AG09309 (cell line): ENCODE measurements at regions not wholly inside any gene's neighbourhood (a gene's known extent, or its start where the extent isn't known, plus 50 kb on each side); places are given as distances from the start of the nearest gene placed in this dataset.
A peak's percentile ranks its signal among the peaks of the same experiment; 100 is the strongest.

Experiments
- DNase-seq: peaks from one replicate; pipeline ENCODE4 v3.0.0-alpha.2; 2010; ENCODE audit warnings: low read depth
- H3K4me3 ChIP-seq: 2 replicates; pipeline ENCODE4 v1.5.1; 2011; ENCODE audit warnings: mild to moderate bottlenecking, low read depth, low read length, moderate library complexity; ENCODE audit not compliant: control insufficient read depth
- TF ChIP-seq, protein P1 (sequence below): IDR thresholded peaks from 2 replicates; pipeline ENCODE4 v1.5.1; 2011; ENCODE audit warnings: mild to moderate bottlenecking, low read depth, low read length, inconsistent platforms; ENCODE audit not compliant: insufficient read depth, control insufficient read depth; ENCODE audit errors: missing control alignments

DNA sequence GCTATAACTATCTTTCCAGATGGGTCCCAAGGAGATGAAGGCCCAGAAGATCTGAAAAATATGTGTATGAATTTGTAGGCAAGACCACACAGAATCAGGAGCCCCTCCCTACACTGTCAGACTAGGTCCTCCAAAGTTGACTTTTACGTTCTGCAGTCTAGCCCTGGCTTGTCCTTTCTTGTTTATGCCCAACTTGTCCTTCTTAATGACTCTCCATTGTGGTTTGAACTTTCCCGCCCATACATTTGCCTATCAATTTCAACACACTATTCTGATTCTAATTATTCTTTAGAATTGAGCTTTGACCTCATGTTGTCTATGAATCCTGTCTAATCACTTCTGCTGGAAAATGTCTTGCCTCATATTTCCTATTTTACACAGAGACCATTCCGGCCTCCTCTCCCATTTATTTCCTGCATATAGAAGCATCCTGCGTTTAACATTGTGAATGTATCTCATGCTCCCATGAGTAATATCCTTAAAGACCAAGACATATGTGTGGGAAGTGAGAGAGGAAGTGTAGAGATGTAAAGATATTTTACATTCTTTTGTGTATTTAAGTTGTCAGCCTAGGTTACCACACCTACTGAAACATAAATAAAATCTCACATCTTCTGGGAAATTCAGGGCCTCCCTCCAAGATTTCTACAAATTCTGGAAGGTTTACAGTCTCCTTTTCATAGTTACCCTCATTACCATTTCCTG is 348.3 kb downstream of the BCKDHB start:
- TF ChIP-seq, protein P1, sequence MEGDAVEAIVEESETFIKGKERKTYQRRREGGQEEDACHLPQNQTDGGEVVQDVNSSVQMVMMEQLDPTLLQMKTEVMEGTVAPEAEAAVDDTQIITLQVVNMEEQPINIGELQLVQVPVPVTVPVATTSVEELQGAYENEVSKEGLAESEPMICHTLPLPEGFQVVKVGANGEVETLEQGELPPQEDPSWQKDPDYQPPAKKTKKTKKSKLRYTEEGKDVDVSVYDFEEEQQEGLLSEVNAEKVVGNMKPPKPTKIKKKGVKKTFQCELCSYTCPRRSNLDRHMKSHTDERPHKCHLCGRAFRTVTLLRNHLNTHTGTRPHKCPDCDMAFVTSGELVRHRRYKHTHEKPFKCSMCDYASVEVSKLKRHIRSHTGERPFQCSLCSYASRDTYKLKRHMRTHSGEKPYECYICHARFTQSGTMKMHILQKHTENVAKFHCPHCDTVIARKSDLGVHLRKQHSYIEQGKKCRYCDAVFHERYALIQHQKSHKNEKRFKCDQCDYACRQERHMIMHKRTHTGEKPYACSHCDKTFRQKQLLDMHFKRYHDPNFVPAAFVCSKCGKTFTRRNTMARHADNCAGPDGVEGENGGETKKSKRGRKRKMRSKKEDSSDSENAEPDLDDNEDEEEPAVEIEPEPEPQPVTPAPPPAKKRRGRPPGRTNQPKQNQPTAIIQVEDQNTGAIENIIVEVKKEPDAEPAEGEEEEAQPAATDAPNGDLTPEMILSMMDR = no peak
- no peak overlapping the region for H3K4me3 ChIP-seq
- no peak for DNase-seq

DNA sequence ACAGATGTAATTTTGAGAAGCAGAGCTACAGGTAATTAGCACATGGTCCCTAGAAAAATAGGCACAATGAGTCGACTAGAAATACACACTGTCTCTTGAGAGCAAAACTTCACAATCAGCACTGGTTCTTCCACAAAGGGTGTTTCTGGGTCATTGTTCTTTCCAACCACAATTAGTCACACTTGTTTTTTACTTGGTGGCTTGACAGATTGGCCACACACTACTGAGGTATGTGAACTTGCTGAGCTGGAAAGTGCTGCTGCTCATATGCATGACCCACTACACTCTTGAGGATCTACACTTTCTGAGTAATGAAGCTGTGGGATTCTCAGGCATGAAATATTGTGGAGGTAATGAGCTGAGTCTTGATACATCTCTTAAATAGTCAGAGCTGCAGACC is 347.7 kb downstream of the BCKDHB start:
- peak; percentile 86 for DNase-seq
- TF ChIP-seq, protein P1 = no peak

DNA sequence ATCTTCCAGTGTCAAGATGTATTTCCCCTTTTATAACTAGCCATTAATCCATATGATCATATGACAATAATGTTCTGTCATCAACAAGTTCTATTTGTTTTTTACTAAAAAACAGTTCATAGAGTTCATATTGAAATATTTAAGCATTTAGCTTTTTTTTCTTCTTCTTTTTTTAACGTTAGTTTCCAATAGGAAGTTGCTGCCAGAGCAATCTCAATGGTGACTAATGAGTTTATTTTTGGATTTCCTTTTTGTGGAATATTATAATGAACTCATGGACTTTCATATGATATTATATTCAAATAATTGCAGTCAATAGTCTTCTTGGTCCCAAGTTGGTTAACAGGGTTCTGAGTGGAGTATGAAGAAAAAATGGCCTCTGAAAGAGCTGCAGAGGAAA is 343.3 kb downstream of the BCKDHB start:
- DNase-seq = no peak

More for the DNA sequence above, 347.7 kb downstream of the BCKDHB start:
- no peak overlapping the region for H3K4me3 ChIP-seq

DNA sequence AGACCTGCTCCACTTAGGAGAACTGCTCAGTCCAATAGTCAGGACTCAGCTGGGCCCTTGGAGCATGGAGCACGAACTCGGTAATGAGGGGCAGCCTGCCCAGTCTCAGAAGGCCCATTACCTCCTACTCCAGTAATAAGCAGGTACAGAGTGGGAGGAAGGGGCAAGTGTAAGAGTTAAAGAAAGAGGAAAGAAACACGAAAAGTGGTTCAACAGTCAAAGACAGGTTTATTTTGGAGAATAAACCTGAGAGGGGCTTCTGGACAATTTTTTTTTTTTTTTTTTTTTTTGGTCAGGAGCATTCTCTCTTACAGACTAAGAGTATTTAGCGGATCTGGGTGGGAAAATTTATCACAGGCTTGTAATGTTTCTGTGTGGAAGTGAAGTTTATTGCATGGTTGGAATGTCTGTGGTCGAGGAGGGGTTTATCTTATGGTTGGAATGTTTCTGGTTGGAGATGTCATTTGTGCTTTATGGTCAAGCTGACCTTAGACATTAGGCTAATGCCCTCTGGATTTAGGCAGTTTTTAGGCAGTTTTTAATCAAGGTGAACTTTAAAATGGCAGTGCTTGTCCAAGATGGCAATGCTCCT is 340.1 kb downstream of the BCKDHB start:
- DNase-seq = no peak
- H3K4me3 ChIP-seq = no peak overlapping the region
- TF ChIP-seq, protein P1 = no peak

More for the DNA sequence above, 343.3 kb downstream of the BCKDHB start:
- TF ChIP-seq, protein P1 = no peak
- no peak overlapping the region for H3K4me3 ChIP-seq

DNA sequence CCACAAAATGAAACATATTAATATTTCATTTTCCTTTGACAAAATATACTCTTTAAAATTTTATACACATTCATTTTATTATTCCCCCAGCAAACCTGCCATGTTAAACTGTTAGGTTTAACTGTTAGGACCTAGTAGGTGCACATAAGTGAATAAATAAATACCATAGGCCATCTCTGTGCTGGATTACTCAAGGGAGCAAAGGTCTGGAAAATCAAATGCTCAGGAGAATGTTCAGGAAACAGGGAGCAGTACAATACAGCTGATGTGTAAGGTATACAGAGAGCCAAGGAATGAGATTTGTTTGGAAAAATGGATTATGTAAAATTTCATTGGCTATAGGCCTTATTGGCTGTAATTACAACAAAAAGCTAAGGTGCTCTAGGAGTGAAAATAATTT is 339.3 kb downstream of the BCKDHB start:
- H3K4me3 ChIP-seq = no peak overlapping the region
- DNase-seq = no peak
- TF ChIP-seq, protein P1 = no peak

DNA sequence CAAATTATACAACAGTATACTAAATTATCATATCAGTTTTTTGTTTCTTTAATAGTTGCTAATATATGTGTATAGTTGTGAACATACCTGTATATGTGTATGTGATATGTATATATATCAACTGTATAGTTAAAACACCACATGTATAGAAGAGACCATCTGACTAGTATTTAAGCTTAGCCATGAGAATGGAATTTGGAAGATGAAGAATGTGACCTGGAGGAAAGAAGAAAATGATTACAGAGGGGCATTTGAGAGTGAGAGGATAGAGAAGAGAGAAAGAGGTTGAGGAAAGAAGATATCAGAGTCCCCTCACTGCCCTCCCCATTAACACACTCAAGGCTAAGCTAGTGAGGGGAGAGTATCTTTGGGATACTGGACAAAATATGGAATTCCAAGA is 335.9 kb downstream of the BCKDHB start:
- TF ChIP-seq, protein P1 = no peak
- H3K4me3 ChIP-seq = no peak overlapping the region
- no peak for DNase-seq

DNA sequence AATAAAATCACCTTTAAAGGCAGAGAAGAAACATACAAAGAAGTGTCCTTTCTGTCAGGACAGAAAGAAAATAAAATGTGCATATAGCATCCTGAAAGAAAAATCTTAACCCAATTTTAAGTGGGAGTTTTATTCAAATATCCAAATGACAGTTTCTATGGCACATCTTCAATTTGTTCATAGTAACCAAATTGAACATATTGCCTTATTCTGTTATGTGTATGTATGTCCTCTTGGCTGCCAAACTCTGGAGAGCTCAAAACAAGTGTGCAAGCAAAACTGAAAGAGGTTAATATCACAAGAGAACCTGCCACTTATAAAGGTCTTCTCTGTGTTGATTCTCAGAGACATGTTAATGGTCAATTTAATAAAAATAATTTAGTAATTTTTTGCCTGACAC is 334.7 kb downstream of the BCKDHB start:
- no peak for DNase-seq
- no peak overlapping the region for H3K4me3 ChIP-seq
- TF ChIP-seq, protein P1 = no peak
